ENCODE measurements at regions not wholly inside any gene's neighbourhood (a gene's known extent, or its start where the extent isn't known, plus 50 kb on each side); places are given as distances from the start of the nearest gene placed in this dataset.

GRCh38 chr10:78121801-78122200 lies 88.1 kb downstream of the RPS24 start:
- no peaks in the 10 kb centered on the region for H3K4me1 ChIP-seq
- H3K27me3 ChIP-seq, result no peaks in the 10 kb centered on the region
- no peaks in the 10 kb centered on the region for H3K36me3 ChIP-seq (ENCODE audit: low read depth, missing control alignments)
- intact Hi-C loops (cut with DNase I; ENCODE audit: low total_unique reads), result no loop called here
- H3K27ac ChIP-seq, result no peak overlapping the region
- DNase-seq, result no peak
- no peaks in the 10 kb centered on the region for H3K9me3 ChIP-seq
- TF ChIP-seq POLR2A (IDR thresholded peaks at IDR 0.05) (no peak), CTCF (IDR thresholded peaks at IDR 0.05) (no peak)
- H3K4me3 ChIP-seq, result no peak overlapping the region

GRCh38 chr10:78124167-78124566 lies 90.5 kb downstream of the RPS24 start:
- Histone ChIP-seq H3K4me1 (no peaks in the 10 kb centered on the region), H3K27me3 (no peaks in the 10 kb centered on the region), H3K4me3 (no peak overlapping the region), H3K9me3 (no peaks in the 10 kb centered on the region), H3K36me3 (ENCODE audit: low read depth, missing control alignments) (no peaks in the 10 kb centered on the region), H3K27ac (no peak overlapping the region)
- DNase-seq, result no peak
- TF ChIP-seq POLR2A (IDR thresholded peaks at IDR 0.05) (no peak), CTCF (IDR thresholded peaks at IDR 0.05) (no peak)
- 94 to 96% methylated on average over 1 of the region's 1 CpG for WGBS, 2 donors
- intact Hi-C loops (cut with DNase I; ENCODE audit: low total_unique reads), result no loop called here

GRCh38 chr10:78129211-78129610 lies 95.5 kb downstream of the RPS24 start:
- no peaks in the 10 kb centered on the region for H3K36me3 ChIP-seq (ENCODE audit: low read depth, missing control alignments)
- intact Hi-C loops (cut with DNase I; ENCODE audit: low total_unique reads), result no loop called here
- H3K27ac ChIP-seq, result no peak overlapping the region
- no peak overlapping the region for H3K4me3 ChIP-seq
- WGBS, 2 donors, result 92 to 96% methylated on average over 5 of the region's 5 CpGs
- H3K27me3 ChIP-seq, result no peaks in the 10 kb centered on the region
- no peak for DNase-seq
- TF ChIP-seq POLR2A (IDR thresholded peaks at IDR 0.05) (no peak), CTCF (IDR thresholded peaks at IDR 0.05) (no peak)
- H3K9me3 ChIP-seq, result no peaks in the 10 kb centered on the region
- H3K4me1 ChIP-seq, result no peaks in the 10 kb centered on the region

- no peak for TF ChIP-seq POLR2A (IDR thresholded peaks at IDR 0.05)
- no peak for TF ChIP-seq CTCF (IDR thresholded peaks at IDR 0.05)
- Histone ChIP-seq H3K27me3 (no peaks in the 10 kb centered on the region), H3K36me3 (ENCODE audit: low read depth, missing control alignments) (no peaks in the 10 kb centered on the region), H3K27ac (no peak overlapping the region), H3K4me1 (no peaks in the 10 kb centered on the region), H3K4me3 (no peak overlapping the region), H3K9me3 (no peaks in the 10 kb centered on the region)
- DNase-seq, result no peak
- intact Hi-C loops (cut with DNase I; ENCODE audit: low total_unique reads), result no loop called here
- 89% methylated on average over 9 of the region's 9 CpGs for WGBS, 2 donors
Observed at GRCh38 chr10:78130966-78131710, 97.5 kb downstream of the RPS24 start.

- Histone ChIP-seq H3K9me3 (no peaks in the 10 kb centered on the region), H3K27me3 (no peaks in the 10 kb centered on the region), H3K27ac (no peak overlapping the region), H3K36me3 (ENCODE audit: low read depth, missing control alignments) (no peaks in the 10 kb centered on the region), H3K4me1 (peaks cover 8% of the 10 kb centered on the region), H3K4me3 (peak overlapping the region in 1 of 2 donors; percentile 36)
- peak; percentile 62 for DNase-seq
- intact Hi-C loops (cut with DNase I; ENCODE audit: low total_unique reads), result no loop called here
- TF ChIP-seq POLR2A (IDR thresholded peaks at IDR 0.05) (no peak), CTCF (IDR thresholded peaks at IDR 0.05) (no peak)
- 56 to 76% methylated on average over 10 of the region's 10 CpGs for WGBS, 2 donors
Observed at GRCh38 chr10:78134773-78135306, 101.2 kb downstream of the RPS24 start.

All from testis (tissue), 2 donors.